Stimulated activated CD4-positive, alpha-beta T cell treated with anti-CD3 and anti-CD28 coated beads, TNF-alpha, amount 100 ng/mL, for 24 hours (primary cell): ENCODE measurements at regions not wholly inside any gene's neighbourhood (a gene's known extent, or its start where the extent isn't known, plus 50 kb on each side); places are given as distances from the start of the nearest gene placed in this dataset.

Source experiments
- DNase-seq, 3 experiments: peaks; one replicate each; pipeline ENCODE4 v3.0.0-alpha.2; 2020; ENCODE audit warnings: low read depth in 3 of 3

DNA sequence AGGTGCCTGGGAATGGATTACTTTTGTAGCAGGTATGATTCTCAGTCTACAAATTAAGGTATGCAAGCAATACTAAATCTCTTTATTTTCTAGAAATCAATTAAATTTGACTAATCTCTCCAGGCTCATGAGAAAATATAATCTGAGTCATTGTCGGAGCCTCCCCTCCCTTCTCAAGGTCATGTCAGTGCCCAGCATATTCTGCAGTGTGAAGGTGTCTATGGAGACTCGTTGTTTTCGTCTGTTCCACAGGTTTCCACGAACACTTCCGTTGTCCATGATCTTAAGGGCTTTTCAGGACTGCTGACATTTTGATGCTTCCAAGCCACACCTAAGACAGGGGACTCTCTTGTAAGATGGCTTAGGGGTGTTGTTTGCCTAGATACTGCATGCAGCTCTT is 56.6 kb upstream of the SCOC start:
- DNase-seq: no peak

DNA sequence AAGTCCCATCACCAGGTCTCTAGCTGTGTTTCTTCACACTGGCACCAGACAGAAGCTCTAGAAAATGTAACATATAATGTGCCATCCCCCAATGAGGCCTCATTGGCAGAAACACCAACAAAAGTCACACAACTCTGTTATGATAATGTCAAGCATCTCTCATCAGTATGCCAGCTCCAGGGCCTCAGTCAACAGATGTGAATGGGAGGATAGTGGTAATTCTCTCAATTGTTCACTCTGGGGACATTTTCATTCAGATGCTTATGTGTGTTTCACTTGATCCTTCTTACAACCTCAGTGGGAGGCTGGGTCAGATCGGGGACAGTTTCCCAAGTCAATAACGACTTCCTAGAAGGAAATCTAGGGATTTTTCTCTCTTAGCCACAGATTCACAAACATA is 57.5 kb upstream of the SCOC start:
- DNase-seq: no peak

DNA sequence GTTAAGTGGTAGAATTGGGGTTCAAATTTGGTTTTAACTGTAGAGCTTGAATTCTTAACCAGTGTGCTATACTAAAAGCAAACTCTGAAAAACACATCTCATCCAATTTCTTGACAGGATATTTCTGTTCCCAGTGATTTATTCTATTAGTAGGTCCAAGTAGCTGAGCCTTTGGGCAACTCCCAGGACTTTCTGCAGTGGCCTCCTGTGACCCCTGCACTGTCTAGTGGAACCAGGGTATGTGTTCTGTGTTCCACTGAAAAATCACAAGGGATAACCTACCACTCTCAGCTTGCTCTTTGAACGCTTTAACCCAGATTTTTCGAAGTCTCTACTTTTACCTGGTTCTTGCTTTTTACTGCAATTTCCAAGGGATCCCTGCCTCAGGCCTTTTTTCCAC is 58.0 kb upstream of the SCOC start:
- DNase-seq: no peak

GRCh38 chr4:140315019-140315418 is 58.4 kb upstream of the SCOC start:
- no peak for DNase-seq

DNA sequence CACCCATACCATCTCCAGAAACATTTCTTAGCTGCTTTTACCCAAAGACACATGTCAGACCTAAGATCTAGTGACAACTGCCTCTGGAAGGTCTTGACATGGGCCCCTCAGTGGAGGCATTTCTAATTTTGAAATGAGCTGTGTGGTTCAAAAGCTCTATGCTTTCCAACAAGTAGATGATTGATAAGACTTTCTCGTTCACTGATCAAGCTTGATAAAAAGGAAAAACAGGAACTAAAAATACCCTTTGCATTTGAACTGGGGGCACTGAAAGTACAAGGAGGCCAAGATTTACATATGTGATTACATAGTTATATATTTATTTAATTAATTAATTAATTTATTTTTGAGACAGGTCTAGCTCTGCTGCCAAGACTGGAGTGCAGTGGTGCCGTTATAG is 61.3 kb upstream of the SCOC start:
- no peak for DNase-seq

- no peak for DNase-seq
These were observed 62.1 kb upstream of the SCOC start for GRCh38 chr4:140311257-140311835.

- DNase-seq: no peak
These were observed 64.1 kb upstream of the SCOC start for GRCh38 chr4:140309124-140309870.

DNA sequence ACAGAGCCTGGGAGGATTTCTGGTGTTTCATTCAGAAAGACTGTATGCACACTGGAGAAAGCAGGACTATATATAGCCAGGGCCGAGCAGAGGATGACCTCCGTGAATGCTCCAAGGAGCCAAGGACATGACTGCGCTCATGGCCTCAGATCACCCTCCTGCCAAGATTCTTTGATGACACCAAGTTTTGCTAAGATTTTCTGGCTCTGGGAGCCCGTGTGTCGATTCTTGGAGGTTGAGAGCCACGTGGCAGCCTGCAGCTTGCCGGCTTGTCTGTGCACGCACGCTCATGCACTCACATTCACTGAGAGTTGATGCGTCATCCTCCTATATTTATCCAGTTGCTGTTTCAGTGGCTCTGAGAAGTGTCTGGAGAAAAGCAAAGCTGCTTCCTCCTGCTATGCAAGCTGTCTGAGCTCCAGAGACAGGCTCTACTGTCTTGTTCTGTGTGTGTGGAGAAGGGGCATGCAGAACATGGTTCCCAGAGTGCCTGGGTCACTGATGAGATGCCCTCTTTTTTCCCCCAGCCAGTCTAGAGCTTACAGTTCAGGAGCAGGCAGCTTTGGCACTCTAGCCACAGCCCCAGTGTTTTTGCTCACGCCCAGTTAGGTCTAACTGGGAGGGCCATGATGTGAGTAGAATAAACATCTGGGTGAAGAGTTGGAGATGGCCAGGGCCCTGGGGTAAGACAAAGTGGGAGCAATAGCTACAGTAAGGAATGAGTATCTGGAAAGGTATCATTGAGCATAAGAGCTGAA is 64.9 kb upstream of the SCOC start:
- DNase-seq: no peak

DNA sequence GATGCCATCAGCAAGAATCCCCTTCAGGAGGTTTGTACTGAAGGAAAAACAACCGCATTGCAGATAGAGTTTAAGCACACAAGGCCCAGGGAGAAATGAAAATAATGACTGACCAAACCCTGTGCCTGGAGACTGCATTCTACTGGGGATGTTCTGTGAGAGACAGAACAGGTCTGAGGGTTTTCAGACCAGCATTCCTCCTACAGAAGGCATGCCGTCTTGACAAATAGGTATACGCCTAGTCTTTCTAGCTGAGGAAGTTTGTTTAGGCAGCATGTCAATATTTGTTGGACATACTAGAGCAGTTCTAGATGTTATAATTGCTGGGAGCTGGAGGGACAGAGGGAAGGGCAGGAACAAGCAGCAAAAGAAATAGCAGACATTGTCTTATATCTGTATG is 68.4 kb upstream of the SCOC start:
- no peak for DNase-seq

DNA sequence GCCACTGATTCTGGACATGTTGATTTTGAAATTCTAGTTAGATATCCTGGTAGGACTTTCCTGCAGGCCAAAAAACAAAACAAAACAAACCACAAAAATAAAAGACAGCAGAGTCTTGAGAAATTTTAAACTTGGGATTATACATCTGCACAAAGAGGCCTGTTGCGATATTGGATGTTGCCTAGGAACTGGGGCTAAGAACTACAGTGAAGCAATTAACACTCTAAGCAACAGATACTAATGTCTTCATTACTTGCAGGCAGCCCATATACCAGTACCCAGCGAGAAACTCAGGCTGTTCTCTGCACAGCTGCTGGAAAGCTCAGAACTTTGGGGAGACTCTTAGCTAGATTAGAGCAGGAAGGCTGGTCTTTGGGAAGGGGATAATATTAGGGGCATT is 69.1 kb upstream of the SCOC start:
- DNase-seq: no peak

DNA sequence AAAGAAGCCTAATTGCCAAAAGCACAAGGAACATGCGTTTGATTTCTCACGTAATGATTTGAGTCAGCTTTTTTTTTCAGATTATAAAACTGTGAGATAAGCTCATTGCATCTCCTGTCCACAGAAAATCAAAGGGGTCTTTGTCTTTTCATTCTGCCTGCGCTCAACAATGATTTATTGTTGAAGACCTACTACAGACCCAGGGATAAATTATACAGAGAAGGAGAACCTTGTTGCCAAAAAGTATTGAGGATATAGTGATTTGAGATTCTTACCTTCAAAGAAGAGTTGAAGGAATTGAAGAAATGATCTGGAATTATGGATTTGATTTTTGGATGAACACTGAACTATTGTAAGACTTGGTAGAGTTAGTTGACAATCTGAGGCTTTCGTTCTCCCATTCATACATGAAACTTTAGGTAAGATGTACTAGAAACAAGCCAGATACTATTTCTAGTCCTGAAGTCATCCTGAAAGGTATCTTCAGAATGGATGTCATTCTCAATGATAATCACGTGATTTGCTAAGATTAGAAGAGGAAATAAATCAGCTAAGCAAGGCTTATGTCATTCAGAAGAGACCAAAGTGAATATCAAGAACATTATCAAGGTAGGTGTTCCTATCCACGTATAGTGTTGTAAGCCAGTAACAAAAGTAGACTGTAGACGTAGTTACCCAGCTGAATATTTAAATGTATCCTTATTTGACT is 71.1 kb upstream of the SCOC start:
- DNase-seq: no peak

DNA sequence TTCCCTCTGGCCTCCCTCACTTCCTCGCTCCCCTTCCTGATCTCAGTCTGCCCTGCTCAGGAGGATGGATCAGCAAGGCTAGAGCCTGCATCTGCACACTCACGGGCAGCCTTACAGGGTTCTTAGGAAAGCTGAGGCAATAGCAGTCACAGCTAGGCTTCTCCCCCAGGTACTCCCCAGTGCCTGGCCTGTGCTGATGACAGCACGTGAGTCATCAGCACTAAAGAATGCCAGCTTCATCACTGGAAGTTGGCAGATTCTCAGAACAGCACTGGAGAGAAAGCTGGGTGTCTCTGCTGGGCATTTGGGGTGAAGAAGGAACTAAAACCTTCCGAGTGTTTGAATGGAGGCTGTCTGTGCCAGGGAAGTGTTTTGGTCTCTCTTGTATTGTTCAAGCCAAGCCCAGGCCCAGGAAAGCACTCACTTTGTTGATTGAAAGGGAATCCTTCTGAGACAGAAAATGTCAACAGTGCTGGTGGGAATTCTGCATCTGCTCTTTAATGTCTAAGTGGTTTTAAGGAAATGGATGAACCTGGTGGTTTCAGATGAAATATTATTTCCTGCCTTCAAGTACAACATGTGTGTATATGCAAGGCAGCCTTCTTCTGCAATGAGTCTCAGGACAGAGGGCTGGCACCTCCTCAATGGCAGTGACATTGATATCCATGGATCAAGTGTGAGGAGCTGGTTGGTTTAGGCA is 73.0 kb upstream of the SCOC start:
- no peak for DNase-seq

DNA sequence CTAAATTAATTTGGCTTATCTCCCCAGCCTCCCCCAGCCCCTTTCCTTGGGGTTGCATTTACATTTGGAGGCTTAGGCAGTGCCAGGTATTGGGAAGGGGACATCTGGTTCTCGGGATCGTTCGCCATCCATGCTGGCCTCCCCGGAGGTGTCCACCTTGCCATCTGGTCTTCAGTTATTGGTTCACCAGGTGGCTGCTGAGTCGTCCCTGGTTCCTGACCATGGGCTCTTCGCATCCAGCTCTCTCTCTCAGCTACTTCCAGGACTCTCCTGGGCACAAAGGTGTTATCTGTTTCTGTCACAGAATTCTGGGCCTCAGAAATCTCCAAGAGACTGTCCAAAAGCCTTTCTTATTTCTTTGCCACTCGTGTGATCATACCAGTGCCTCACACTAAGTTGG is 75.4 kb upstream of the SCOC start:
- no peak for DNase-seq

DNA sequence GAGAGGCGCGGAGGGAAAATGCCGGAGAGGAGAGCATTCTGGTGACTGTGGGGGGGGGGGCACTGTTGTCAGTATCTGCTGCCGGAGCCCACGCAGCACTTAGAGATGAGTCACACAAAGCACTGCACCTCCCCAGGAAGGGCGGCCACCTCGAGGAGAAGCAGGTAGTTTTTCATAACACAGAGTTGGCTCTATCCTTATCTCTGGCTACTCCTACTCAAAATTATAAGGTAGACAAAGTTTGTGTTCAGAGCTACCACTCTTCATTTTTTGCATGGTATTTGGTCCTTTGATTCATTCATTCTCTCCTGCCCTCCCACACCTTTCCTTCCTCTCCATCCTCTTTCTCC is 76.2 kb upstream of the SCOC start:
- DNase-seq: no peak

- no peak for DNase-seq
These were observed 76.9 kb upstream of the SCOC start for GRCh38 chr4:140296335-140297220.

DNA sequence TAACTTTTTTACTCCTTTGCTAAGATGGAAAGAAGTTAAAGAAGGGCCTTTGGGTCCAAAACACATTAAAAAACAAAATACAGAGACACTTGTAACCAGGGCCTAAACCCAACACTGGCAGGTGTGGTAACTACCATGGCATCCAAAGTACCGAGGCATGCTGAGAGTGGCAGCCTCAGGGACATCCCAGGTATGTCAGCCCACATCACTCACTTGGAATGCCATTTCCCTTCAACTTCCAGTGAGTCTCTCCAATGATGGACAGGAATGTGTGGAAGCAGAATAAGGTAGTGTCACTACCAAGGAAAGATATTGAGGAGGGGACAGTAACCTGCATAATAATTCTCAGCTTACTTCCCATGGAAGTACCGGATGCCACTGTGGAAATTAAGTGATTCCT is 79.5 kb upstream of the SCOC start:
- DNase-seq: no peak

- no peak for DNase-seq
These were observed 82.2 kb upstream of the SCOC start for GRCh38 chr4:140291259-140291658.

GRCh38 chr4:140289486-140289885 is 84.0 kb upstream of the SCOC start:
- DNase-seq: no peak

DNA sequence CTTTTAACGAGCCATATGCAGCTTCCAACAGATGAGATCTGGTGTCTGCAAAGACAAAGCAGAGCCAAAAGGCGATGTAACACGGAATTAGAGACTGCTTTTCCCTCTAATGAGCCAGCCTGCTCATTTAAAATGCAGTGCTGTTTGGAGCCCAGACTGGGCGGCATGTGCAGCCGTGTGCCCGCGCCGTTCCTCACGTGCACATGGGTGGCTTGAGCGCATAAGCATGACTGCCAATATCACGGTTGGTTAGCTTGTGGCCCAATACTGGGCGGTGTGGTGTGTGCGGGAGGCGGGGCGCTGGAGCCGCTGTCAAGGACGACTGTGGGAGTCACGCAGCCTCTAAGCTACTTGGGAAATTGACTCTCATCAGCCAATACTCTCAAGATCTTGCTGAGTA is 87.0 kb upstream of the SCOC start:
- no peak for DNase-seq

DNA sequence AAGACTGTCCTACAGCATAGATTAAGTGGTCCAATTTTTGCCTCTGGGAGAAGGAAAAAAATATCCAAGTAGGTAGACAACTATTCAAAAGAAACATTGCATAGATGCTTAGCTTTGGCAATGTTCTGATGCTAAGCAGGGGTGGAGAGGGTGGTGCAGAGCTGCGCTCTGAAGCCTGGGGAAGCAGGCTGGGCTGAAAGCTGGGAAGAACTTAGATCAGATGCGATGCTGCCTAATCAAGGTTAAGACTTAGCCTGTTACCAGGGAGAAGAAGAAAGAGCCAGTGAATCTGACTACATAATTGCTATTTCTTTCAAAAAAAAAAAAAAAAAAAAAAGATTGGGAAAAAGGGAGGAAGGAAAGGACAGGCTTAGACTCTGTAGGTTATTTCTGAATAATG is 89.0 kb upstream of the SCOC start:
- DNase-seq: no peak
